Endothelial cell of umbilical vein (primary cell): ENCODE measurements at regions not wholly inside any gene's neighbourhood (a gene's known extent, or its start where the extent isn't known, plus 50 kb on each side); places are given as distances from the start of the nearest gene placed in this dataset.

ENCODE experiments used
- BruUV-seq: library from RNA; stranded (reverse); fragments of 400-500 nt; replicated peaks from 2 replicates; lab custom pipeline; 2021; lab: Mats Ljungman, UMichigan
- CTCF ChIA-PET: fragments of 300-600, 350-600 bp; sonication (Branson Sonifier 250); formaldehyde crosslinking; loops from one replicate; lab custom pipeline; 2021; ENCODE audit warnings: antibody characterized with exemption, inconsistent platforms; lab: Charles Lee
- POLR2A ChIA-PET: fragments of 300-600, 350-600 bp; sonication (Branson Sonifier 250); formaldehyde crosslinking; loops from one replicate; lab custom pipeline; 2021; ENCODE audit warnings: antibody characterized with exemption, inconsistent platforms; lab: Charles Lee
- DNase-seq: peaks from one replicate; pipeline ENCODE4 v3.0.0-alpha.2; 2011; ENCODE audit warnings: low read depth, low spot score
- FAIRE-seq: peaks from 2 replicates; lab custom pipeline; 2011; peaks lifted over from hg19 to GRCh38; lab: Jason Lieb, UNC
- H2AFZ ChIP-seq: 2 replicates; pipeline ENCODE4 v1.6.0; 2012; ENCODE audit warnings: low read depth, low read length, control low read depth, inconsistent platforms
- H3K27ac ChIP-seq: 2 replicates; pipeline ENCODE4 v1.5.1; 2011; ENCODE audit warnings: low read depth, mild to moderate bottlenecking, control low read depth, low read length, moderate library complexity; ENCODE audit not compliant: insufficient read depth
- H3K27me3 ChIP-seq, 2 experiments: 2 replicates each; pipeline versions ENCODE4 v1.6.0 to v1.6.1; 2011; ENCODE audit warnings: low read length in 2 of 2, mixed read lengths in 1 of 2; ENCODE audit not compliant: control insufficient read depth in 2 of 2, insufficient read depth in 2 of 2
- H3K36me3 ChIP-seq, 2 experiments: 2 replicates in 1 of 2; 3 replicates in 1 of 2; pipeline ENCODE4 v1.5.1; 2011; ENCODE audit warnings: low read length in 2 of 2, mild to moderate bottlenecking in 1 of 2, moderate library complexity in 1 of 2; ENCODE audit not compliant: control insufficient read depth in 2 of 2, insufficient read depth in 2 of 2; ENCODE audit errors: extremely low read depth in 1 of 2
- H3K4me1 ChIP-seq: 3 replicates; pipeline ENCODE4 v1.5.1; 2011; ENCODE audit warnings: mild to moderate bottlenecking, low read length; ENCODE audit not compliant: control insufficient read depth, insufficient read depth; ENCODE audit errors: extremely low read depth
- H3K4me2 ChIP-seq: 2 replicates; pipeline ENCODE4 v1.6.1; 2011; ENCODE audit warnings: low read length, control low read depth, mixed read lengths; ENCODE audit not compliant: insufficient read depth
- H3K4me3 ChIP-seq, 3 experiments: fragments of 200-600 bp in 1 of 3; sonication (generic), shearing (Covaris generic) in 1 of 3; replicated peaks in 1 of 3; 2 replicates each; pipeline ENCODE4 v1.5.1; 2011 to 2016; ENCODE audit warnings: control low read depth in 3 of 3, low read length in 3 of 3, mild to moderate bottlenecking in 2 of 3, inconsistent platforms in 1 of 3, low read depth in 1 of 3, moderate library complexity in 1 of 3; ENCODE audit not compliant: insufficient read depth in 1 of 3
- H3K79me2 ChIP-seq: 2 replicates; pipeline ENCODE4 v1.6.0; 2012; ENCODE audit warnings: low read length, inconsistent platforms; ENCODE audit not compliant: control insufficient read depth, insufficient read depth
- H3K9ac ChIP-seq: replicated peaks from 2 replicates; pipeline ENCODE3; 2011; ENCODE audit warnings: low read length, control low read depth; ENCODE audit not compliant: insufficient read depth; ENCODE audit errors: extremely low read depth
- H3K9me1 ChIP-seq: replicated peaks from 3 replicates; pipeline ENCODE4 v1.6.0; 2011; ENCODE audit warnings: mild to moderate bottlenecking, low read length; ENCODE audit not compliant: control insufficient read depth, insufficient read depth; ENCODE audit errors: extremely low read depth
- H3K9me3 ChIP-seq: replicated peaks from 2 replicates; pipeline ENCODE4 v1.5.1; 2012; ENCODE audit warnings: low read length, inconsistent platforms; ENCODE audit not compliant: control insufficient read depth, insufficient read depth
- H4K20me1 ChIP-seq: replicated peaks from 2 replicates; pipeline ENCODE3; 2011; ENCODE audit warnings: mild to moderate bottlenecking, low read length; ENCODE audit not compliant: control insufficient read depth, insufficient read depth; ENCODE audit errors: extremely low read depth
- CTCF ChIP-seq, 2 donors: IDR thresholded peaks; 1 replicate in 1 of 2; 2 replicates in 1 of 2; pipeline ENCODE4 v1.5.1; 2011; ENCODE audit warnings: low read length in 2 of 2, mild to moderate bottlenecking in 2 of 2, moderate library complexity in 2 of 2, control low read depth in 1 of 2, inconsistent platforms in 1 of 2, low read depth in 1 of 2; ENCODE audit not compliant: insufficient read depth in 1 of 2; ENCODE audit errors: extremely low read depth in 1 of 2
- EZH2 ChIP-seq: IDR thresholded peaks from 2 replicates; pipeline ENCODE4 v1.6.1; 2012; ENCODE audit warnings: borderline replicate concordance, low read depth, mild to moderate bottlenecking, moderate library complexity, low read length, inconsistent platforms; ENCODE audit not compliant: severe bottlenecking
- FOS ChIP-seq: IDR thresholded peaks from 2 replicates; pipeline ENCODE4 v1.6.1; 2011; ENCODE audit warnings: mild to moderate bottlenecking, low read length, moderate library complexity, borderline replicate concordance; ENCODE audit not compliant: insufficient read depth
- GATA2 ChIP-seq: IDR thresholded peaks from 2 replicates; pipeline ENCODE4 v1.7.0; 2011; ENCODE audit warnings: low read depth, mild to moderate bottlenecking, moderate library complexity, mixed read lengths, low read length; ENCODE audit not compliant: insufficient read length, insufficient read depth
- JUN ChIP-seq: IDR thresholded peaks from 2 replicates; pipeline ENCODE4 v1.6.1; 2011; ENCODE audit warnings: borderline replicate concordance, low read depth; ENCODE audit not compliant: insufficient read length, insufficient read depth
- MAX ChIP-seq: IDR thresholded peaks from 2 replicates; pipeline ENCODE4 v1.6.1; 2011; ENCODE audit not compliant: insufficient read depth, insufficient read length
- MYC ChIP-seq: IDR thresholded peaks from one replicate; pipeline ENCODE4 v1.6.1; 2011; ENCODE audit warnings: mild to moderate bottlenecking, low read depth, low read length
- POLR2A ChIP-seq: IDR thresholded peaks from 2 replicates; pipeline ENCODE4 v1.6.1; 2012; ENCODE audit warnings: low read depth, mild to moderate bottlenecking, control low read depth, low read length
- POLR2AphosphoS5 ChIP-seq: IDR thresholded peaks from 2 replicates; pipeline ENCODE4 v1.6.1; 2012; ENCODE audit warnings: low read depth, mild to moderate bottlenecking, control low read depth, low read length, moderate library complexity; ENCODE audit not compliant: insufficient read depth
- dilution Hi-C: fragments of 300-500 bp; cut with MboI; formaldehyde crosslinking; loops from one replicate; pipeline ENCODE4 v1.15.0; 2019; ENCODE audit warnings: low sequenced_read_pairs; ENCODE audit not compliant: extremely low pct_ligation_motif_present
- intact Hi-C: fragments of 100-400 bp; cut with micrococcal nuclease; formaldehyde crosslinking; loops from one replicate; pipeline ENCODE4 v1.10.0; 2022

DNA sequence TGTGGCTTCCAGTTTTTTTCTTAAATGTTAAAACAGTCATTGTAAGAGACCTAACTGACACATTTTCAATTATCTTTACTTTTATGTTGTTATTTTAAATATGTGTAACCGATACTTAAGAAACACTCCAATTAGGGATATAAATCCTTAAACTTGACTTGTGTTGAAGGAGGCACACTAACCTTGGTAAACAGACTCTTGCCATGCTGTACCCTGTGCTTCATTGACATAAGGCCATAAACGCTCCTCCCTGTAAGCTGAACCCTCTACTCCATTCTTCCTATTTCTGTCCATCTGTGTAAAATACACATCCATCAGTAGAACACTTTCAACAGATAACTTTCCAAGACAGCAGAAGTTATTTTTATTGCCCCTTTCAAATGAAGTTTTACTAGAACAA is 780.5 kb upstream of the FAM98A start:
- no TSS peak for BruUV-seq

More for the DNA sequence above, 780.5 kb upstream of the FAM98A start:
- Histone ChIP-seq H3K4me2 (no peak overlapping the region), H3K79me2 (no peaks in the 10 kb centered on the region), H3K9me1 (no peaks in the 10 kb centered on the region), H3K9me3 (no peaks in the 10 kb centered on the region), H3K27me3 (no peaks in the 10 kb centered on the region), H2AFZ (no peak overlapping the region), H3K4me1 (no peaks in the 10 kb centered on the region), H3K27ac (no peak overlapping the region), H3K9ac (no peak overlapping the region), H3K36me3 (no peaks in the 10 kb centered on the region), H3K4me3 (no peak overlapping the region), H4K20me1 (no peaks in the 10 kb centered on the region)
- FAIRE-seq (no peak), DNase-seq (no peak)
- no peak for TF ChIP-seq MYC
- no peak for TF ChIP-seq JUN
- TF ChIP-seq POLR2AphosphoS5: no peak
- no peak for TF ChIP-seq CTCF (IDR thresholded peaks at IDR 0.05; ENCODE audit: extremely low read depth in 1 of 2, insufficient read depth in 1 of 2, low read depth in 1 of 2, low read length in 2 of 2)
- TF ChIP-seq EZH2: no peak
- TF ChIP-seq POLR2A: no peak
- no peak for TF ChIP-seq MAX
- TF ChIP-seq FOS: no peak
- no peak for TF ChIP-seq GATA2
- dilution Hi-C loops (no loop called here), intact Hi-C loops (no loop called here)
- POLR2A ChIA-PET: no interaction called here
- CTCF ChIA-PET: no interaction called here
